ENCODE measurements at regions not wholly inside any gene's neighbourhood (a gene's known extent, or its start where the extent isn't known, plus 50 kb on each side); places are given as distances from the start of the nearest gene placed in this dataset.

DNA sequence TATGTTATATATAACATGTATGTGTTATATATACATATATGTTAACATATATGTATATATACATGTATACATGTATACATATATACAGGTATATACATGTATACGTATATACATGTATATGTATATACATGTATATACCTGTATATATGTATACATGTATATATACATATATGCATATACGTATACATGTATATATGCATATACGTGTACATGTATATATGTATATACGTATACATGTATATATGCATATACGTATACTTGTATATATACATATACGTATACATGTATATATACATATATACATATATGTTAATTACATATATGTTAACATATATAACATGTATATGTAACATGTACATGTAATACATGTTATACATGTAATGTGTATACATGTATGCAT, 1077.3 kb upstream of the ADGRL3 start:
- Histone ChIP-seq H3K4me1 (ENCODE audit: insufficient read depth, low read length) (no peaks in the 10 kb centered on the region), H3K9me2 (replicated peaks; ENCODE audit: low read length) (no peaks in the 10 kb centered on the region), H3K27me3 (ENCODE audit: low read length) (no peaks in the 10 kb centered on the region), H3K4me3 (ENCODE audit: low read length) (no peak overlapping the region), H3K27ac (ENCODE audit: low read length) (no peak overlapping the region), H3F3A (ENCODE audit: low read length, unreplicated experiment) (no peaks in the 10 kb centered on the region), H3K4me2 (ENCODE audit: low read length) (no peak overlapping the region), H3K9me3 (ENCODE audit: low read length) (no peaks in the 10 kb centered on the region), H3K9ac (ENCODE audit: low read length) (no peak overlapping the region), H2AFZ (ENCODE audit: low read length) (no peak overlapping the region), H3K79me2 (ENCODE audit: low read length) (no peaks in the 10 kb centered on the region), H3K36me3 (ENCODE audit: low read depth, low read length) (no peaks in the 10 kb centered on the region), H4K20me1 (ENCODE audit: low read length) (no peaks in the 10 kb centered on the region)
- no TSS peak for BruUV-seq (replicated peaks)
- intact Hi-C loops (cut with micrococcal nuclease): no loop called here
- ChIA-PET CTCF (no interaction called here), POLR2A (ENCODE audit: unreplicated experiment) (no interaction called here)
- ATAC-seq (no peak), DNase-seq (no peak)
- TF ChIP-seq EZH2 (IDR thresholded peaks at IDR 0.05; ENCODE audit: low read length, unreplicated experiment): no peak
- TF ChIP-seq, protein P1, sequence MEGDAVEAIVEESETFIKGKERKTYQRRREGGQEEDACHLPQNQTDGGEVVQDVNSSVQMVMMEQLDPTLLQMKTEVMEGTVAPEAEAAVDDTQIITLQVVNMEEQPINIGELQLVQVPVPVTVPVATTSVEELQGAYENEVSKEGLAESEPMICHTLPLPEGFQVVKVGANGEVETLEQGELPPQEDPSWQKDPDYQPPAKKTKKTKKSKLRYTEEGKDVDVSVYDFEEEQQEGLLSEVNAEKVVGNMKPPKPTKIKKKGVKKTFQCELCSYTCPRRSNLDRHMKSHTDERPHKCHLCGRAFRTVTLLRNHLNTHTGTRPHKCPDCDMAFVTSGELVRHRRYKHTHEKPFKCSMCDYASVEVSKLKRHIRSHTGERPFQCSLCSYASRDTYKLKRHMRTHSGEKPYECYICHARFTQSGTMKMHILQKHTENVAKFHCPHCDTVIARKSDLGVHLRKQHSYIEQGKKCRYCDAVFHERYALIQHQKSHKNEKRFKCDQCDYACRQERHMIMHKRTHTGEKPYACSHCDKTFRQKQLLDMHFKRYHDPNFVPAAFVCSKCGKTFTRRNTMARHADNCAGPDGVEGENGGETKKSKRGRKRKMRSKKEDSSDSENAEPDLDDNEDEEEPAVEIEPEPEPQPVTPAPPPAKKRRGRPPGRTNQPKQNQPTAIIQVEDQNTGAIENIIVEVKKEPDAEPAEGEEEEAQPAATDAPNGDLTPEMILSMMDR (conservative IDR thresholded peaks at IDR 0.05; ENCODE audit: low read depth, low read length): no peak
- TF ChIP-seq EZH2phosphoT487 (IDR thresholded peaks at IDR 0.05; ENCODE audit: borderline replicate concordance, low read length): no peak

DNA sequence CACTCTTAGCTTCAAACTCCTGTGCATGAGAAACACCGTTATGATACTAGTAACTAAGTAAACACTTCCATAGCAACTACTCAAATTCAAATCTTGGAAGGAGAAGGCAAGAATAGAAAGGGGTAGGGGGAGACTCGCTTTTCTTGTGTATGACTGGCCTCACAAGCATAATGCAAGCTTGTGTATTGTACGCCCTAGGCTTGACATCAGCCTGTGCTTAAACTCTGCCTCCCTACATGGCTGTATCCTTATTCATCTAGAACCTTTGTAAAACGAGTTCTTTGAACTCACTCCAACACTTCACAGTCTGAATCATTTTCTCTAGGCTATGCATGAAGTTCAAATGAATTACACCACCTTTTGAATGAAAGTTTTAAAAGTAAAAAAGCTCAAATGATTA, 1071.2 kb upstream of the ADGRL3 start:
- Histone ChIP-seq H3K9ac (ENCODE audit: low read length) (no peak overlapping the region), H3K9me2 (replicated peaks; ENCODE audit: low read length) (no peaks in the 10 kb centered on the region), H4K20me1 (ENCODE audit: low read length) (no peaks in the 10 kb centered on the region), H3K27ac (ENCODE audit: low read length) (no peak overlapping the region), H2AFZ (ENCODE audit: low read length) (no peak overlapping the region), H3K4me1 (ENCODE audit: insufficient read depth, low read length) (peaks cover 3% of the 10 kb centered on the region; the same call in 1 of the 2 replicates), H3F3A (ENCODE audit: low read length, unreplicated experiment) (no peaks in the 10 kb centered on the region), H3K27me3 (ENCODE audit: low read length) (no peaks in the 10 kb centered on the region), H3K9me3 (ENCODE audit: low read length) (no peaks in the 10 kb centered on the region), H3K79me2 (ENCODE audit: low read length) (no peaks in the 10 kb centered on the region), H3K36me3 (ENCODE audit: low read depth, low read length) (no peaks in the 10 kb centered on the region), H3K4me2 (ENCODE audit: low read length) (no peak overlapping the region), H3K4me3 (ENCODE audit: low read length) (no peak overlapping the region)
- BruUV-seq (replicated peaks): no TSS peak
- peak; percentile 31 for DNase-seq
- ChIA-PET CTCF (no interaction called here), POLR2A (ENCODE audit: unreplicated experiment) (no interaction called here)
- intact Hi-C loops (cut with micrococcal nuclease): no loop called here
- ATAC-seq: no peak
- TF ChIP-seq, protein P1 (conservative IDR thresholded peaks at IDR 0.05; ENCODE audit: low read depth, low read length): no peak
- no peak for TF ChIP-seq EZH2phosphoT487 (IDR thresholded peaks at IDR 0.05; ENCODE audit: borderline replicate concordance, low read length)
- no peak for TF ChIP-seq EZH2 (IDR thresholded peaks at IDR 0.05; ENCODE audit: low read length, unreplicated experiment)

DNA sequence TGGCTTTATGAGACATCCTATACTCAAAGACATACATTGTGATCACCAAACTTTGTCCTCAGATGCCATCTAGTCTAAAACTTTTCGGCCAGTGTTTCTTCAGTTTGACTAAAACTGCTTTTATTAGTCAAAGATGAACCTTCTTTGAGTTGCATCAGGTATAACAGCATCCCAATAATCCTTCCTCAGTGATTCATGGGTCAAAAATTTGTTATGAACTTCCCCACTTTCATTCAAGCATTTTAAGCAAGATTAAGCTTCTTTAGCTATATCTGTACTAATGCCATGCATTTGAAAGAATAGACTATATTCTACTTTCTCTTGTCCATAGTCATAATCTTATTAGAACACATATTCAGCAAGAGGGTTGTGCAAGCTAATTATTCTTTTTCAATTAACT, 1070.4 kb upstream of the ADGRL3 start:
- Histone ChIP-seq H3K9me3 (ENCODE audit: low read length) (no peaks in the 10 kb centered on the region), H3K36me3 (ENCODE audit: low read depth, low read length) (no peaks in the 10 kb centered on the region), H3K9me2 (replicated peaks; ENCODE audit: low read length) (no peaks in the 10 kb centered on the region), H3K27ac (ENCODE audit: low read length) (no peak overlapping the region), H3K27me3 (ENCODE audit: low read length) (no peaks in the 10 kb centered on the region), H3K4me1 (ENCODE audit: insufficient read depth, low read length) (peaks cover 9% of the 10 kb centered on the region; the same call in 1 of the 2 replicates), H3F3A (ENCODE audit: low read length, unreplicated experiment) (no peaks in the 10 kb centered on the region), H3K9ac (ENCODE audit: low read length) (no peak overlapping the region), H3K4me3 (ENCODE audit: low read length) (no peak overlapping the region), H2AFZ (ENCODE audit: low read length) (no peak overlapping the region), H4K20me1 (ENCODE audit: low read length) (no peaks in the 10 kb centered on the region), H3K4me2 (ENCODE audit: low read length) (no peak overlapping the region), H3K79me2 (ENCODE audit: low read length) (no peaks in the 10 kb centered on the region)
- no TSS peak for BruUV-seq (replicated peaks)
- ChIA-PET CTCF (no interaction called here), POLR2A (ENCODE audit: unreplicated experiment) (no interaction called here)
- TF ChIP-seq, protein P1 (conservative IDR thresholded peaks at IDR 0.05; ENCODE audit: low read depth, low read length): no peak
- TF ChIP-seq EZH2phosphoT487 (IDR thresholded peaks at IDR 0.05; ENCODE audit: borderline replicate concordance, low read length) (no peak), EZH2 (IDR thresholded peaks at IDR 0.05; ENCODE audit: low read length, unreplicated experiment) (no peak)
- ATAC-seq (no peak), DNase-seq (peak; percentile 25)
- intact Hi-C loops (cut with micrococcal nuclease): no loop called here

Data from PC-3 (cell line).